Hepatocyte (in vitro differentiated cells): ENCODE measurements at regions not wholly inside any gene's neighbourhood (a gene's known extent, or its start where the extent isn't known, plus 50 kb on each side); places are given as distances from the start of the nearest gene placed in this dataset.
A peak's percentile ranks its signal among the peaks of the same experiment; 100 is the strongest.
"Not testable (repeated sequence)": the region's sequence is repeated elsewhere in the genome, so short reads cannot be mapped to it uniquely, and the experiment has no call there.

Experiments
- DNase-seq: peaks from one replicate; pipeline ENCODE4 v3.0.0-alpha.2; 2016; ENCODE audit warnings: low spot score
- H2AFZ ChIP-seq: fragments of 200-600 bp; sonication (generic); 2 replicates; pipeline ENCODE4 v1.6.0; 2016; ENCODE audit warnings: antibody characterized with exemption, mild to moderate bottlenecking
- H3K27ac ChIP-seq: fragments of 200-600 bp; sonication (generic); 2 replicates; pipeline ENCODE4 v1.5.1; 2016; ENCODE audit warnings: mild to moderate bottlenecking
- H3K27me3 ChIP-seq: fragments of 200-600 bp; sonication (generic); 2 replicates; pipeline ENCODE4 v1.6.1; 2016
- H3K36me3 ChIP-seq: fragments of 200-600 bp; sonication (generic); replicated peaks from 2 replicates; pipeline ENCODE4 v1.5.1; 2016; ENCODE audit warnings: low read depth; ENCODE audit not compliant: insufficient read depth
- H3K4me1 ChIP-seq: fragments of 200-600 bp; sonication (generic); 2 replicates; pipeline ENCODE4 v1.5.1; 2016; ENCODE audit warnings: mild to moderate bottlenecking, moderate library complexity; ENCODE audit not compliant: insufficient read depth
- H3K4me2 ChIP-seq: fragments of 200-600 bp; sonication (generic); 2 replicates; pipeline ENCODE4 v1.6.0; 2016
- H3K4me3 ChIP-seq: fragments of 200-600 bp; sonication (generic); 2 replicates; pipeline ENCODE4 v1.5.1; 2016; ENCODE audit warnings: mild to moderate bottlenecking
- H3K79me2 ChIP-seq: fragments of 200-600 bp; sonication (generic); 2 replicates; pipeline ENCODE4 v1.6.0; 2017; ENCODE audit warnings: mild to moderate bottlenecking
- H3K9me2 ChIP-seq: fragments of 200-600 bp; sonication (generic); replicated peaks from 2 replicates; pipeline ENCODE4 v1.6.0; 2017; ENCODE audit warnings: mild to moderate bottlenecking; ENCODE audit not compliant: insufficient read depth
- H3K9me3 ChIP-seq: fragments of 200-600 bp; sonication (generic); 2 replicates; pipeline ENCODE4 v1.5.1; 2016; ENCODE audit warnings: low read depth, mild to moderate bottlenecking
- H4K20me1 ChIP-seq: fragments of 200-600 bp; sonication (generic); 2 replicates; pipeline ENCODE4 v1.6.0; 2016; ENCODE audit warnings: mild to moderate bottlenecking; ENCODE audit not compliant: insufficient read depth, poor library complexity, severe bottlenecking
- CTCF ChIP-seq: fragments of 200-600 bp; sonication (generic); IDR thresholded peaks from 2 replicates; pipeline ENCODE4 v1.5.1; 2016; ENCODE audit warnings: antibody characterized with exemption, mild to moderate bottlenecking; ENCODE audit not compliant: poor library complexity
- EZH2 ChIP-seq: fragments of 200-600 bp; sonication (generic); IDR thresholded peaks from 2 replicates; pipeline ENCODE4 v1.6.1; 2016; ENCODE audit warnings: antibody characterized with exemption, mild to moderate bottlenecking, borderline replicate concordance
- EZH2phosphoT487 ChIP-seq: fragments of 200-600 bp; sonication (generic); IDR thresholded peaks from one replicate; pipeline ENCODE4 v1.6.1; 2018; ENCODE audit warnings: antibody characterized with exemption, mild to moderate bottlenecking, low read depth, moderate library complexity; ENCODE audit not compliant: unreplicated experiment, severe bottlenecking
- WGBS: methylation state at CpG from one replicate; pipeline ENCODE4 v1.1.6; 2016; ENCODE audit warnings: low lambda C conversion rate; ENCODE audit errors: missing lambda C conversion rate; 5-methylcytosine and 5-hydroxymethylcytosine counted together

- WGBS: 84% methylated on average over 10 of the region's 10 CpGs
- no peak overlapping the region for H3K4me3 ChIP-seq
- no peaks in the 10 kb centered on the region for H3K9me3 ChIP-seq
- H3K79me2 ChIP-seq: no peaks in the 10 kb centered on the region
- no peak overlapping the region for H3K4me2 ChIP-seq
- no peaks in the 10 kb centered on the region for H4K20me1 ChIP-seq
- no peak overlapping the region for H3K27ac ChIP-seq
- TF ChIP-seq CTCF: no peak
- no peak for TF ChIP-seq EZH2
- H3K4me1 ChIP-seq: peaks cover 8% of the 10 kb centered on the region
- no peak overlapping the region for H2AFZ ChIP-seq
- no peak for DNase-seq
- no peaks in the 10 kb centered on the region for H3K27me3 ChIP-seq
- H3K9me2 ChIP-seq: no peaks in the 10 kb centered on the region
- no peaks in the 10 kb centered on the region for H3K36me3 ChIP-seq
Measured at GRCh38 chr20:48490961-48491831, 336.6 kb downstream of the PREX1 start.

- DNase-seq, H3K36me3 ChIP-seq, H3K9me3 ChIP-seq, H3K27ac ChIP-seq, H3K27me3 ChIP-seq, H3K4me2 ChIP-seq, H3K4me3 ChIP-seq, H3K79me2 ChIP-seq, H4K20me1 ChIP-seq, H3K9me2 ChIP-seq, H2AFZ ChIP-seq: not testable (repeated sequence)
- H3K4me1 ChIP-seq: peaks cover 10% of the 10 kb centered on the region
- 77% methylated on average over 7 of the region's 7 CpGs for WGBS
Measured at GRCh38 chr20:48490341-48490740, 337.5 kb downstream of the PREX1 start.

- TF ChIP-seq EZH2 (no peak), CTCF (no peak), EZH2phosphoT487 (no peak)
- WGBS: 66% methylated on average over 8 of the region's 8 CpGs
- Histone ChIP-seq H2AFZ (no peak overlapping the region), H3K27me3 (no peaks in the 10 kb centered on the region), H3K9me3 (no peaks in the 10 kb centered on the region), H3K9me2 (no peaks in the 10 kb centered on the region), H4K20me1 (no peaks in the 10 kb centered on the region), H3K4me1 (peaks cover 10% of the 10 kb centered on the region), H3K79me2 (no peaks in the 10 kb centered on the region), H3K27ac (no peak overlapping the region), H3K4me2 (no peak overlapping the region), H3K36me3 (no peaks in the 10 kb centered on the region), H3K4me3 (no peak overlapping the region)
- DNase-seq: no peak
Measured at GRCh38 chr20:48489656-48490055, 338.1 kb downstream of the PREX1 start.

GRCh38 chr20:48489046-48489463 is 338.7 kb downstream of the PREX1 start:
- DNase-seq: no peak
- Histone ChIP-seq H3K9me3 (no peaks in the 10 kb centered on the region), H4K20me1 (no peaks in the 10 kb centered on the region), H3K4me3 (no peak overlapping the region), H3K4me2 (no peak overlapping the region), H3K27me3 (no peaks in the 10 kb centered on the region), H3K36me3 (no peaks in the 10 kb centered on the region), H3K79me2 (no peaks in the 10 kb centered on the region), H2AFZ (no peak overlapping the region), H3K9me2 (no peaks in the 10 kb centered on the region), H3K27ac (no peak overlapping the region), H3K4me1 (peaks cover 10% of the 10 kb centered on the region)
- WGBS: 91% methylated on average over 12 of the region's 12 CpGs
- TF ChIP-seq EZH2 (no peak), CTCF (no peak), EZH2phosphoT487 (no peak)

- H3K27ac ChIP-seq, H2AFZ ChIP-seq, H3K79me2 ChIP-seq, H3K27me3 ChIP-seq, H3K9me2 ChIP-seq, H3K36me3 ChIP-seq, H3K9me3 ChIP-seq, H4K20me1 ChIP-seq, H3K4me3 ChIP-seq, H3K4me2 ChIP-seq: not testable (repeated sequence)
- H3K4me1 ChIP-seq: peaks cover 10% of the 10 kb centered on the region
- WGBS: 78% methylated on average over 9 of the region's 9 CpGs
- peak; percentile 37 for DNase-seq
Measured at GRCh38 chr20:48488334-48489034, 339.3 kb downstream of the PREX1 start.
